ENCODE measurements at regions not wholly inside any gene's neighbourhood (a gene's known extent, or its start where the extent isn't known, plus 50 kb on each side); places are given as distances from the start of the nearest gene placed in this dataset.

GRCh38 chr13:84683448-84683847 is 801.2 kb upstream of the SLITRK1 start:
- Histone ChIP-seq H3K36me3 (ENCODE audit: insufficient read depth, low read length) (no peaks in the 10 kb centered on the region), H3K27ac (ENCODE audit: low read length) (no peak overlapping the region), H3K9me3 (ENCODE audit: insufficient read depth, low read length, severe bottlenecking) (peaks cover 13% of the 10 kb centered on the region), H2AFZ (ENCODE audit: low read depth, low read length) (no peak overlapping the region), H3K4me2 (ENCODE audit: insufficient read depth, low read length) (no peak overlapping the region), H3K9ac (ENCODE audit: low read depth, low read length) (no peak overlapping the region), H3K4me1 (ENCODE audit: insufficient read depth, low read length) (no peaks in the 10 kb centered on the region), H3K4me3 (ENCODE audit: low read depth in 1 of 2, low read length in 2 of 2) (no peak overlapping the region), H4K20me1 (ENCODE audit: insufficient read depth, low read length) (no peaks in the 10 kb centered on the region), H3K27me3 (ENCODE audit: insufficient read depth, low read length, poor library complexity) (no peaks in the 10 kb centered on the region), H3K79me2 (ENCODE audit: insufficient read depth, low read length) (no peaks in the 10 kb centered on the region)
- no peak for DNase-seq
- ATAC-seq (ENCODE audit: insufficient read depth, low read depth) = no peak
- no peak for TF ChIP-seq CTCF (IDR thresholded peaks at IDR 0.05; ENCODE audit: borderline replicate concordance, extremely low read depth, low read length, poor library complexity, severe bottlenecking)
- TF ChIP-seq EZH2 (IDR thresholded peaks at IDR 0.05; ENCODE audit: borderline replicate concordance, low read depth, low read length, severe bottlenecking) = no peak

DNA sequence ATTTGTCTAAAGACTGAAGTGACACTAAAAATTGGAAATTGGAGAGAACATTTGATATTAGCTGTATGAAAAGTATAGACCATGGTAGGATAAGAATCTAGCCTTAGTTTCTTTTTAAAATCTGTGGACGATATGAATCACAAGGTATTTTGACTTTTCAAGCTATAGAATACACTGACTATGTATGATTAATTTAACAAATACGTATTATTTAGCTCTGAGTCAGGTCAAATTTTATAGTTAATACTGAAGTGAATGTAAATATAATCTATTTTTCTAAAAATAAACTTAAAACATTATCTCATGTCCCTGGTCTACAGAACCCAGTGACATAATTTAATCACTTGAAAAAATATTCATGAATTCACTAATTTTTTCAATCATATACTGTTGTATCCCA is 795.6 kb upstream of the SLITRK1 start:
- Histone ChIP-seq H3K9me3 (ENCODE audit: insufficient read depth, low read length, severe bottlenecking) (no peaks in the 10 kb centered on the region), H2AFZ (ENCODE audit: low read depth, low read length) (no peak overlapping the region), H3K79me2 (ENCODE audit: insufficient read depth, low read length) (no peaks in the 10 kb centered on the region), H3K4me1 (ENCODE audit: insufficient read depth, low read length) (no peaks in the 10 kb centered on the region), H3K36me3 (ENCODE audit: insufficient read depth, low read length) (no peaks in the 10 kb centered on the region), H3K27ac (ENCODE audit: low read length) (no peak overlapping the region), H3K4me3 (ENCODE audit: low read depth in 1 of 2, low read length in 2 of 2) (no peak overlapping the region), H3K4me2 (ENCODE audit: insufficient read depth, low read length) (no peak overlapping the region), H3K9ac (ENCODE audit: low read depth, low read length) (no peak overlapping the region), H3K27me3 (ENCODE audit: insufficient read depth, low read length, poor library complexity) (no peaks in the 10 kb centered on the region), H4K20me1 (ENCODE audit: insufficient read depth, low read length) (no peaks in the 10 kb centered on the region)
- no peak for TF ChIP-seq EZH2 (IDR thresholded peaks at IDR 0.05; ENCODE audit: borderline replicate concordance, low read depth, low read length, severe bottlenecking)
- no peak for TF ChIP-seq CTCF (IDR thresholded peaks at IDR 0.05; ENCODE audit: borderline replicate concordance, extremely low read depth, low read length, poor library complexity, severe bottlenecking)
- no peak for ATAC-seq (ENCODE audit: insufficient read depth, low read depth)
- no peak for DNase-seq

DNA sequence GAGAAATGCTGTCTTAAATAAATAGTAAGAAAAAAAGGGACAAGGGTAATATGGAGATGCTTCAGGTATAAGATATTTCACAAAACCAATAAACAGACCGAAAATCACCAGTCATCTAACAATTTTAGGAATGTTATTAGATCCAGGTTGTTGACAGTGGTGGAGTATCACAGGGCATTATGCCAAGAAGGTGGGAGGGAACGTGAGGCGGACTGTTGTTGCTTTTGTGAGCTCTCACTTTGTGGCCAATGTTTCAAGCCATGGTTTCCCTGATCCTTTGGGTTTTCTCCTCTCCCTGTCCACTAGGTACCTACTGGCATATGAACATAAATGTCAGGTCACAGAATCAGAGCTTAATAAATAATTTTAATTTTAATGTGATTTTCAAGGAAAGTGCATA is 790.3 kb upstream of the SLITRK1 start:
- TF ChIP-seq CTCF (IDR thresholded peaks at IDR 0.05; ENCODE audit: borderline replicate concordance, extremely low read depth, low read length, poor library complexity, severe bottlenecking) (no peak), EZH2 (IDR thresholded peaks at IDR 0.05; ENCODE audit: borderline replicate concordance, low read depth, low read length, severe bottlenecking) (no peak)
- H3K4me2 ChIP-seq (ENCODE audit: insufficient read depth, low read length) = no peak overlapping the region
- H3K9me3 ChIP-seq (ENCODE audit: insufficient read depth, low read length, severe bottlenecking) = no peaks in the 10 kb centered on the region
- DNase-seq (no peak), ATAC-seq (ENCODE audit: insufficient read depth, low read depth) (no peak)
- no peak overlapping the region for H3K9ac ChIP-seq (ENCODE audit: low read depth, low read length)
- H3K4me1 ChIP-seq (ENCODE audit: insufficient read depth, low read length) = no peaks in the 10 kb centered on the region
- no peak overlapping the region for H2AFZ ChIP-seq (ENCODE audit: low read depth, low read length)
- H3K4me3 ChIP-seq (ENCODE audit: low read depth in 1 of 2, low read length in 2 of 2) = no peak overlapping the region
- no peak overlapping the region for H3K27ac ChIP-seq (ENCODE audit: low read length)
- H3K79me2 ChIP-seq (ENCODE audit: insufficient read depth, low read length) = no peaks in the 10 kb centered on the region
- H3K36me3 ChIP-seq (ENCODE audit: insufficient read depth, low read length) = no peaks in the 10 kb centered on the region
- H4K20me1 ChIP-seq (ENCODE audit: insufficient read depth, low read length) = no peaks in the 10 kb centered on the region
- no peaks in the 10 kb centered on the region for H3K27me3 ChIP-seq (ENCODE audit: insufficient read depth, low read length, poor library complexity)

DNA sequence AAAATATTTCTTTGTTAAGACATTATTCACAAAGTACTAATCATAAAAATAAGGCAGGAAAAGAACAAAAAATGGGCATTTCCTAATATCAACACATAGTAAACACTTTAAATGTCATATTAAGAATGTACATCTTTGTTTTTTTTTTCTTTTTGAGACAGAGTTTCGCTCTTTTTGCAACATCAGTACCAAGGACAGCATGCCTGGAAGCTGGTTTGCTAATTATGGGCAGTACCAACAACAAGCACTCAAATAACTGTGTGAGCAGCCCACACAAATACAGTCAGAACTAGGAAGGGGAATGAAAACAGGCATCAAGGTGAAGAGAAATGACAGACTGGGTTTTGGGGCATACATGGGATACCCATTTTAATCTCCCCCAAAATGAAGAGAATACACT is 788.0 kb upstream of the SLITRK1 start:
- H3K79me2 ChIP-seq (ENCODE audit: insufficient read depth, low read length) = no peaks in the 10 kb centered on the region

More for the DNA sequence above, 788.0 kb upstream of the SLITRK1 start:
- no peaks in the 10 kb centered on the region for H3K27me3 ChIP-seq (ENCODE audit: insufficient read depth, low read length, poor library complexity)
- no peak overlapping the region for H3K27ac ChIP-seq (ENCODE audit: low read length)
- no peak for TF ChIP-seq EZH2 (IDR thresholded peaks at IDR 0.05; ENCODE audit: borderline replicate concordance, low read depth, low read length, severe bottlenecking)
- TF ChIP-seq CTCF (IDR thresholded peaks at IDR 0.05; ENCODE audit: borderline replicate concordance, extremely low read depth, low read length, poor library complexity, severe bottlenecking) = no peak
- H2AFZ ChIP-seq (ENCODE audit: low read depth, low read length) = no peak overlapping the region
- no peaks in the 10 kb centered on the region for H3K36me3 ChIP-seq (ENCODE audit: insufficient read depth, low read length)
- no peak overlapping the region for H3K9ac ChIP-seq (ENCODE audit: low read depth, low read length)
- no peak overlapping the region for H3K4me3 ChIP-seq (ENCODE audit: low read depth in 1 of 2, low read length in 2 of 2)
- no peaks in the 10 kb centered on the region for H3K4me1 ChIP-seq (ENCODE audit: insufficient read depth, low read length)
- no peak overlapping the region for H3K4me2 ChIP-seq (ENCODE audit: insufficient read depth, low read length)
- no peaks in the 10 kb centered on the region for H4K20me1 ChIP-seq (ENCODE audit: insufficient read depth, low read length)
- H3K9me3 ChIP-seq (ENCODE audit: insufficient read depth, low read length, severe bottlenecking) = no peaks in the 10 kb centered on the region
- no peak for DNase-seq
- no peak for ATAC-seq (ENCODE audit: insufficient read depth, low read depth)
